ENCODE measurements at regions not wholly inside any gene's neighbourhood (a gene's known extent, or its start where the extent isn't known, plus 50 kb on each side); places are given as distances from the start of the nearest gene placed in this dataset.
"Not testable (repeated sequence)": the region's sequence is repeated elsewhere in the genome, so short reads cannot be mapped to it uniquely, and the experiment has no call there.

- not testable (repeated sequence) for DNase-seq
Measured at GRCh38 chr2:95767950-95768349, 176.1 kb downstream of the TRIM43 start.

GRCh38 chr2:95769256-95769655, 177.5 kb downstream of the TRIM43 start:
- not testable (repeated sequence) for DNase-seq

- not testable (repeated sequence) for DNase-seq
Measured at GRCh38 chr2:95770726-95771125, 178.9 kb downstream of the TRIM43 start.

GRCh38 chr2:95774322-95775192, 182.8 kb downstream of the TRIM43 start:
- DNase-seq: not testable (repeated sequence)

GRCh38 chr2:95775193-95775531, 183.4 kb downstream of the TRIM43 start:
- DNase-seq: not testable (repeated sequence)

Measured in NCI-H2171 (cell line).